Cardiac fibroblast (primary cell): ENCODE measurements at regions not wholly inside any gene's neighbourhood (a gene's known extent, or its start where the extent isn't known, plus 50 kb on each side); places are given as distances from the start of the nearest gene placed in this dataset.
"Not testable (repeated sequence)": the region's sequence is repeated elsewhere in the genome, so short reads cannot be mapped to it uniquely, and the experiment has no call there.

ENCODE experiments used
- DNase-seq, 2 donors: peaks; one replicate each; pipeline versions ENCODE4 v3.0.0 to v3.0.0-alpha.2; 2010; ENCODE audit warnings: low read depth in 2 of 2
- H3K4me3 ChIP-seq, 2 donors: replicated peaks in 1 of 2; 1 replicate in 1 of 2; 2 replicates in 1 of 2; pipeline ENCODE4 v1.5.1; 2011; ENCODE audit warnings: low read depth in 2 of 2, low read length in 2 of 2, mild to moderate bottlenecking in 2 of 2, moderate library complexity in 1 of 2
- TF ChIP-seq, protein P1 (sequence below): IDR thresholded peaks from one replicate; pipeline ENCODE4 v1.5.1; 2011; ENCODE audit warnings: low read depth, mild to moderate bottlenecking, low read length, inconsistent platforms

DNA sequence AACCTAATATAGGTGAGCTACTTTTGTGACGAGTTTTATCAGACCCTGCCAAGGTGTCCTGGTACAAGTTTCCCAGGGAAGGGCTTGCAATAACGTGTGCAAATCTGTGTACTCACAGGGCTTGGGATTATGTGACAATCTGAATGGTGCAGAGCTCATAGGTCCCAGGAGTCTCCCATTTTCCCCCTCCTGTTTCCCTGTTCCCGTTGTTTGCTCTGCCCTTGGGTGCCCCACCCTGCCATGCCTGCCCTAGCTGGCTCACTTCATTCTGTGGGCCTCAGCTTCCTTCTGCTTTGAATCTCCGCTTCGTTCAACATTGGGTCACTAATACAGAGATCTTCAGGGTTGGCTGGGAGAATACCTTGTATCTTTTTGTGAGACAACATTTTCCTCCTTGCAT lies 90.3 kb upstream of the HPF1 start:
- H3K4me3 ChIP-seq = no peak overlapping the region
- no peak for DNase-seq
- TF ChIP-seq, protein P1, sequence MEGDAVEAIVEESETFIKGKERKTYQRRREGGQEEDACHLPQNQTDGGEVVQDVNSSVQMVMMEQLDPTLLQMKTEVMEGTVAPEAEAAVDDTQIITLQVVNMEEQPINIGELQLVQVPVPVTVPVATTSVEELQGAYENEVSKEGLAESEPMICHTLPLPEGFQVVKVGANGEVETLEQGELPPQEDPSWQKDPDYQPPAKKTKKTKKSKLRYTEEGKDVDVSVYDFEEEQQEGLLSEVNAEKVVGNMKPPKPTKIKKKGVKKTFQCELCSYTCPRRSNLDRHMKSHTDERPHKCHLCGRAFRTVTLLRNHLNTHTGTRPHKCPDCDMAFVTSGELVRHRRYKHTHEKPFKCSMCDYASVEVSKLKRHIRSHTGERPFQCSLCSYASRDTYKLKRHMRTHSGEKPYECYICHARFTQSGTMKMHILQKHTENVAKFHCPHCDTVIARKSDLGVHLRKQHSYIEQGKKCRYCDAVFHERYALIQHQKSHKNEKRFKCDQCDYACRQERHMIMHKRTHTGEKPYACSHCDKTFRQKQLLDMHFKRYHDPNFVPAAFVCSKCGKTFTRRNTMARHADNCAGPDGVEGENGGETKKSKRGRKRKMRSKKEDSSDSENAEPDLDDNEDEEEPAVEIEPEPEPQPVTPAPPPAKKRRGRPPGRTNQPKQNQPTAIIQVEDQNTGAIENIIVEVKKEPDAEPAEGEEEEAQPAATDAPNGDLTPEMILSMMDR = no peak

DNA sequence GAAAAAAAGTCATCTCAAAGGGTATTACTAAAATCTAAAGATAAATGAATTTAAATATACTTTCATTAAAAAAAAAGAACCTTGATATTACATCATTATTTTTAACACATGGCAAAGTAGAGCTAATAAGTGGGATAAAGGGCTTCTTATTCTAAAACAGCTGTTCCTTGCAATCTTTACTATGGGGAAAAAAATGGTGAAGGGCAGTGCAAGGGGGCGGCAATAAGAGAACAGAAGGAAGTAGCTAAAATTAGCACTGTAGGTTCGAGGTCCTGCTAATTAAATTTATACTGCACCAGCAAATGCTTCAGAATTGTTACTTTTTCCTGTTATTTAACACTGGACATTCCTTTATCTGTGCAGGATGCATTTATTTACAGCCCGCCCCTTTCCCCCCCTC lies 89.4 kb upstream of the HPF1 start:
- H3K4me3 ChIP-seq = no peak overlapping the region
- no peak for DNase-seq
- TF ChIP-seq, protein P1 = no peak

DNA sequence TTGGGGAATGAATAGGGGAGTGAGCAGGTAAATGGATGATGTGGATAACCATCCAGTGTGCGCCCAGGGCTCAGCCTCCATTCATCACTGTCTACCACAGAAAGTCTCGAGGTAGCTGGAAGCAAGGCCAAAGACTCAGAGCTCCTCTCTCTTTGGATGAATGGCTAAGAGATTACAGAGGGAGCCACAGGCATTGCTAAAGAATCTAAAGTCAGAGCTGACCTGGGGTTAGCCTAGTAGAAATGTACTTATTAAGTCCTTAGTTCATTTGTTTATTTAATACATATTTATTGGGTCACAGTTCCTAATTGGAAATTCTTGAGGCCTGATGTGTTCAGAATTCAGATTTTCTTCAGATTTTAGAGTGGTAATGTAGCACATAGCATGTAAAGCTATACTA lies 88.7 kb upstream of the HPF1 start:
- TF ChIP-seq, protein P1 = no peak
- H3K4me3 ChIP-seq = no peak overlapping the region
- DNase-seq = no peak

DNA sequence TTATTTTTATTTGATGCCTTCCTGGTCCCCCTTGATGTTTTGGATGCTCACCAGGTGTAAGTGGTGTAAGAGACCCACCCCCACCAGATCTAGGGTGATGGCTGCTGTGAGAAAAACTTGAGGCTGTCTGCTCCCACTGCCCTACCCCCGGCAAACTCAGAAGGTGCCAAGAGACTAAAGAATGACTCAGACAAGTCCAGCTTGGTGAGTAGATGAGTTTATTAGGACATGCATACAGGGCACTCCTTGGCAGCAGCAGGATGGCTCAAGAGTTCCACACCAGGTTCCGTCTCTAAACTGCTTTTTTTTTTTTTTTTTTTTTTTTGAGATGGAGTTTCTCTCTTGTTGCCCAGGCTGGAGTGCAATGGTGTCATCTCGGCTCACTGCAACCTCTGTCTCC lies 84.0 kb upstream of the HPF1 start:
- TF ChIP-seq, protein P1 = no peak
- no peak overlapping the region for H3K4me3 ChIP-seq
- DNase-seq = no peak

DNA sequence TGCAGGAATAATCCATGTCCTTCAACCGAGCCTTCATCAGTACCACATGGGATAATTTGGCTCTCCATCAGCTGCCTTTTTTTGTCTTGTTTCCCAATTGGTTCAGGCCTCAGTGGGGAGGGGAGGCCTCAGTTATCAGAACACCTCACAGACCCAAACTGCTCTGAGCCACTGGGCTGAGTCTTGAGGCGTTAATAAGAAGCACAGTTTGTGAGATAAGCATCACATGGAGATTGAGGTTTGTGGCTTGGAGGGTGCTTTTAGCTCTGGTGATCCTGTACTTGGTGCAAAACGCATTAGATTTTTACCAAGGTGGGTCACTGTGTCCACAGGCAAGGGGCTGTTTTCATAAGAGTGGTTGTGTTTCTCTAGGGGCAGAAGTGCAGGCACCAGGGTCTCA lies 82.8 kb upstream of the HPF1 start:
- H3K4me3 ChIP-seq = no peak overlapping the region
- DNase-seq = no peak
- TF ChIP-seq, protein P1 = no peak

DNA sequence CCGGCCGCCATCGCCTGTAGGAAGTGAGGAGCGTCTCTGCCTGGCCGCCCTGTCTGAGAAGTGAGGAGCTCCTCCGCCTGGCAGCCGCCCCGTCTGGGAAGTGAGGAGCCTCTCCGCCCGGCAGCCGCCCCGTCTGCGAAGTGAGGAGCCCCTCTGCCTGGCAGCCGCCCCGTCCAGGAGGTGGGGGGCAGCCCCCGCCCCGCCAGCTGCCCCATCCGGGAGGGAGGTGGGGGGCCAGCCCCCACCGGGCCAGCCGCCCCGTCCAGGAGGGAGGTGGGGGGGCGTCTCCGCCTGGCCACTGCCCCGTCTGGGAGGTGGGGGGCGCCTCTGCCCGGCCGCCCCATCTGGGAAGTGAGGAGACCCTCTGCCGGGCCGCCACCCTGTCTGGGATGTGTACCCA lies 70.6 kb upstream of the HPF1 start:
- DNase-seq, H3K4me3 ChIP-seq: not testable (repeated sequence)

DNA sequence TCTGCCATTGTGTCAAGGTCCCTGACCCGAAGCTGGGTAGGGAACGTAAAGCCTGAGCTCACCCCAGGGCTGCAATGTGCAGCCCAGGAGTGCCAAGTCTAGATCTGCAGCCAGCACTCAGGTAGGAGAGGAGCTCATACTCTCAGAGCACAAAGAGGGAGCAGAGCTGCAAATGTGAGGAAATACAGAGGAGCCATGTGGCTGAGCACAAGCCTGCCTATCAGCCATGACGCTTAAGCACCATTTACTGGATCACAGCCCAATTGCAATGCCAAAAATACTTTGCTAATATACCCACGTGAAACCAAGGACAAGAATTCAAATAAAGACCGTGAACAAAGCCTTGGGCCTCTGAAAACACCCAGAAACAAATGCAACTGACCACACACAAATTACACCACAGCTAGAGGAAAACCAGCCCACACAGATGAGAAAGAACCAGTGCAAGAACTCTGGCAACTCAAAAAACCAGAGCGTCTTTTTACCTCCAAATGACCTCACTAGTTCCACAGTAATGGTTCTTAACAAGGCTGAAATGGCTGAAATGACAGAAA lies 69.0 kb upstream of the HPF1 start:
- DNase-seq = no peak
- TF ChIP-seq, protein P1 = no peak
- no peak overlapping the region for H3K4me3 ChIP-seq
